ENCODE measurements at regions not wholly inside any gene's neighbourhood (a gene's known extent, or its start where the extent isn't known, plus 50 kb on each side); places are given as distances from the start of the nearest gene placed in this dataset.

GRCh38 chr2:184530239-184530638 lies 68.1 kb upstream of the ZNF804A start:
- Histone ChIP-seq H3K27ac (ENCODE audit: low read depth, low read length) (no peak overlapping the region), H3K79me2 (ENCODE audit: control insufficient read depth, insufficient read depth, low read length, unreplicated experiment) (no peaks in the 10 kb centered on the region), H2AFZ (ENCODE audit: low read length, unreplicated experiment) (no peak overlapping the region), H3K27me3 (ENCODE audit: insufficient read depth, low read length) (no peaks in the 10 kb centered on the region), H3K36me3 (ENCODE audit: insufficient read depth, low read length) (no peaks in the 10 kb centered on the region), H3K4me3 (ENCODE audit: low read depth, low read length) (no peak overlapping the region), H3K4me1 (ENCODE audit: control insufficient read depth, insufficient read depth, low read length, unreplicated experiment) (no peaks in the 10 kb centered on the region)

- H2AFZ ChIP-seq (ENCODE audit: low read length, unreplicated experiment): no peak overlapping the region
- no peaks in the 10 kb centered on the region for H3K79me2 ChIP-seq (ENCODE audit: control insufficient read depth, insufficient read depth, low read length, unreplicated experiment)
- H3K4me1 ChIP-seq (ENCODE audit: control insufficient read depth, insufficient read depth, low read length, unreplicated experiment): no peaks in the 10 kb centered on the region
- no peaks in the 10 kb centered on the region for H3K27me3 ChIP-seq (ENCODE audit: insufficient read depth, low read length)
- no peaks in the 10 kb centered on the region for H3K36me3 ChIP-seq (ENCODE audit: insufficient read depth, low read length)
- H3K4me3 ChIP-seq (ENCODE audit: low read depth, low read length): no peak overlapping the region
- H3K27ac ChIP-seq (ENCODE audit: low read depth, low read length): no peak overlapping the region
Observed at GRCh38 chr2:184530959-184531358, 67.4 kb upstream of the ZNF804A start.

GRCh38 chr2:184532551-184532950 lies 65.8 kb upstream of the ZNF804A start:
- no peak overlapping the region for H3K27ac ChIP-seq (ENCODE audit: low read depth, low read length)
- H3K4me1 ChIP-seq (ENCODE audit: control insufficient read depth, insufficient read depth, low read length, unreplicated experiment): no peaks in the 10 kb centered on the region
- H3K36me3 ChIP-seq (ENCODE audit: insufficient read depth, low read length): no peaks in the 10 kb centered on the region
- H3K4me3 ChIP-seq (ENCODE audit: low read depth, low read length): no peak overlapping the region
- H3K27me3 ChIP-seq (ENCODE audit: insufficient read depth, low read length): no peaks in the 10 kb centered on the region
- H3K79me2 ChIP-seq (ENCODE audit: control insufficient read depth, insufficient read depth, low read length, unreplicated experiment): no peaks in the 10 kb centered on the region
- H2AFZ ChIP-seq (ENCODE audit: low read length, unreplicated experiment): no peak overlapping the region

GRCh38 chr2:184534986-184535385 lies 63.3 kb upstream of the ZNF804A start:
- no peaks in the 10 kb centered on the region for H3K36me3 ChIP-seq (ENCODE audit: insufficient read depth, low read length)
- no peak overlapping the region for H2AFZ ChIP-seq (ENCODE audit: low read length, unreplicated experiment)
- no peaks in the 10 kb centered on the region for H3K27me3 ChIP-seq (ENCODE audit: insufficient read depth, low read length)
- H3K4me3 ChIP-seq (ENCODE audit: low read depth, low read length): no peak overlapping the region
- no peaks in the 10 kb centered on the region for H3K79me2 ChIP-seq (ENCODE audit: control insufficient read depth, insufficient read depth, low read length, unreplicated experiment)
- H3K4me1 ChIP-seq (ENCODE audit: control insufficient read depth, insufficient read depth, low read length, unreplicated experiment): no peaks in the 10 kb centered on the region
- no peak overlapping the region for H3K27ac ChIP-seq (ENCODE audit: low read depth, low read length)

- Histone ChIP-seq H3K4me3 (ENCODE audit: low read depth, low read length) (no peak overlapping the region), H3K4me1 (ENCODE audit: control insufficient read depth, insufficient read depth, low read length, unreplicated experiment) (no peaks in the 10 kb centered on the region), H3K27me3 (ENCODE audit: insufficient read depth, low read length) (no peaks in the 10 kb centered on the region), H2AFZ (ENCODE audit: low read length, unreplicated experiment) (no peak overlapping the region), H3K27ac (ENCODE audit: low read depth, low read length) (no peak overlapping the region), H3K79me2 (ENCODE audit: control insufficient read depth, insufficient read depth, low read length, unreplicated experiment) (no peaks in the 10 kb centered on the region), H3K36me3 (ENCODE audit: insufficient read depth, low read length) (no peaks in the 10 kb centered on the region)
Observed at GRCh38 chr2:184540246-184540789, 58.0 kb upstream of the ZNF804A start.

- no peak overlapping the region for H2AFZ ChIP-seq (ENCODE audit: low read length, unreplicated experiment)
- H3K4me3 ChIP-seq (ENCODE audit: low read depth, low read length): no peak overlapping the region
Observed at GRCh38 chr2:184541591-184541990, 56.7 kb upstream of the ZNF804A start.

GRCh38 chr2:184543832-184544231 lies 54.5 kb upstream of the ZNF804A start:
- Histone ChIP-seq H3K27ac (ENCODE audit: low read depth, low read length) (no peak overlapping the region), H3K79me2 (ENCODE audit: control insufficient read depth, insufficient read depth, low read length, unreplicated experiment) (no peaks in the 10 kb centered on the region), H3K4me3 (ENCODE audit: low read depth, low read length) (no peak overlapping the region), H3K36me3 (ENCODE audit: insufficient read depth, low read length) (no peaks in the 10 kb centered on the region), H2AFZ (ENCODE audit: low read length, unreplicated experiment) (no peak overlapping the region), H3K4me1 (ENCODE audit: control insufficient read depth, insufficient read depth, low read length, unreplicated experiment) (no peaks in the 10 kb centered on the region), H3K27me3 (ENCODE audit: insufficient read depth, low read length) (no peaks in the 10 kb centered on the region)

More at GRCh38 chr2:184541591-184541990, 56.7 kb upstream of the ZNF804A start:
- Histone ChIP-seq H3K79me2 (ENCODE audit: control insufficient read depth, insufficient read depth, low read length, unreplicated experiment) (no peaks in the 10 kb centered on the region), H3K27ac (ENCODE audit: low read depth, low read length) (no peak overlapping the region), H3K4me1 (ENCODE audit: control insufficient read depth, insufficient read depth, low read length, unreplicated experiment) (no peaks in the 10 kb centered on the region), H3K36me3 (ENCODE audit: insufficient read depth, low read length) (no peaks in the 10 kb centered on the region), H3K27me3 (ENCODE audit: insufficient read depth, low read length) (no peaks in the 10 kb centered on the region)

Measured in ACC112 (cell line).